DND-41 (cell line): ENCODE measurements at regions not wholly inside any gene's neighbourhood (a gene's known extent, or its start where the extent isn't known, plus 50 kb on each side); places are given as distances from the start of the nearest gene placed in this dataset.

Experiments
- EZH2 ChIP-seq: IDR thresholded peaks from 3 replicates; pipeline ENCODE4 v1.6.1; 2012; ENCODE audit warnings: borderline replicate concordance, low read depth, mild to moderate bottlenecking, moderate library complexity, low read length, inconsistent platforms; ENCODE audit not compliant: severe bottlenecking
- TF ChIP-seq, protein P1 (sequence below): IDR thresholded peaks from 2 replicates; pipeline ENCODE4 v1.5.1; 2012; ENCODE audit warnings: borderline replicate concordance, low read length, moderate library complexity, mild to moderate bottlenecking; ENCODE audit not compliant: poor library complexity, severe bottlenecking; ENCODE audit errors: extremely low read depth

GRCh38 chrX:150225756-150226155 lies 137.4 kb upstream of the MAMLD1 start:
- TF ChIP-seq EZH2, result no peak
- TF ChIP-seq, protein P1, sequence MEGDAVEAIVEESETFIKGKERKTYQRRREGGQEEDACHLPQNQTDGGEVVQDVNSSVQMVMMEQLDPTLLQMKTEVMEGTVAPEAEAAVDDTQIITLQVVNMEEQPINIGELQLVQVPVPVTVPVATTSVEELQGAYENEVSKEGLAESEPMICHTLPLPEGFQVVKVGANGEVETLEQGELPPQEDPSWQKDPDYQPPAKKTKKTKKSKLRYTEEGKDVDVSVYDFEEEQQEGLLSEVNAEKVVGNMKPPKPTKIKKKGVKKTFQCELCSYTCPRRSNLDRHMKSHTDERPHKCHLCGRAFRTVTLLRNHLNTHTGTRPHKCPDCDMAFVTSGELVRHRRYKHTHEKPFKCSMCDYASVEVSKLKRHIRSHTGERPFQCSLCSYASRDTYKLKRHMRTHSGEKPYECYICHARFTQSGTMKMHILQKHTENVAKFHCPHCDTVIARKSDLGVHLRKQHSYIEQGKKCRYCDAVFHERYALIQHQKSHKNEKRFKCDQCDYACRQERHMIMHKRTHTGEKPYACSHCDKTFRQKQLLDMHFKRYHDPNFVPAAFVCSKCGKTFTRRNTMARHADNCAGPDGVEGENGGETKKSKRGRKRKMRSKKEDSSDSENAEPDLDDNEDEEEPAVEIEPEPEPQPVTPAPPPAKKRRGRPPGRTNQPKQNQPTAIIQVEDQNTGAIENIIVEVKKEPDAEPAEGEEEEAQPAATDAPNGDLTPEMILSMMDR, result no peak
